DND-41 (cell line): ENCODE measurements at regions not wholly inside any gene's neighbourhood (a gene's known extent, or its start where the extent isn't known, plus 50 kb on each side); places are given as distances from the start of the nearest gene placed in this dataset.
"Not testable (repeated sequence)": the region's sequence is repeated elsewhere in the genome, so short reads cannot be mapped to it uniquely, and the experiment has no call there.

Experiments
- CTCF ChIP-seq: IDR thresholded peaks from 2 replicates; pipeline ENCODE4 v1.5.1; 2012; ENCODE audit warnings: borderline replicate concordance, low read length, moderate library complexity, mild to moderate bottlenecking; ENCODE audit not compliant: poor library complexity, severe bottlenecking; ENCODE audit errors: extremely low read depth
- EZH2 ChIP-seq: IDR thresholded peaks from 3 replicates; pipeline ENCODE4 v1.6.1; 2012; ENCODE audit warnings: borderline replicate concordance, low read depth, mild to moderate bottlenecking, moderate library complexity, low read length, inconsistent platforms; ENCODE audit not compliant: severe bottlenecking

DNA sequence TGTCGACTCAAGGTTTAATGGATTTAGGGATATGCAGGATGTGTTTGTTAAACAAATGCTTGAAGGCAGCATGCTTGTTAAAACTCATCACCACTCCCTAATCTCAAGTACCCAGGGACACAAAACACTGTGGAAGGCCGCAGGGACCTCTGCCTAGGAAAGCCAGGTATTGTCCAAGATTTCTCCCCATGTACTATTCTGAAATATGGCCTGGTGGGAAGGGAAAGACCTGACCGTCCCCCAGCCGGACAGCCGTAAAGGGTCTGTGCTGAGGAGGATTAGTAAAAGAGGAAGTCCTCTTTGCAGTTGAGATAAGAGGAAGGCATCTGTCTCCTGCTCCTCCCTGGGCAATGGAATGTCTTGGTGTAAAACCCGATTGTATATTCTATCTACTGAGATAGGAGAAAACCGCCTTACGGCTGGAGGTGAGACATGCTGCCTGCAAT, 85.3 kb upstream of the ZNF322 start:
- TF ChIP-seq CTCF, EZH2: not testable (repeated sequence)
